HCT116 (cell line): ENCODE measurements at regions not wholly inside any gene's neighbourhood (a gene's known extent, or its start where the extent isn't known, plus 50 kb on each side); places are given as distances from the start of the nearest gene placed in this dataset.

Experiments used
- CTCF ChIP-seq, 3 experiments: fragments of 200-600 bp in 1 of 3; sonication (generic) in 1 of 3; IDR thresholded peaks in 2 of 3; conservative IDR thresholded peaks in 1 of 3; 2 replicates each; pipeline ENCODE4 v1.5.1; 2012 to 2017; ENCODE audit warnings: low read depth in 2 of 3, low read length in 2 of 3, antibody characterized with exemption in 1 of 3, borderline replicate concordance in 1 of 3, control low read depth in 1 of 3, mild to moderate bottlenecking in 1 of 3, mixed read lengths in 1 of 3, mixed run types in 1 of 3, moderate library complexity in 1 of 3; ENCODE audit not compliant: insufficient read depth in 1 of 3
- POLR2A ChIP-seq: IDR thresholded peaks from 2 replicates; pipeline ENCODE4 v1.7.0; 2011; ENCODE audit warnings: borderline replicate concordance; ENCODE audit not compliant: insufficient read depth, insufficient read length; ENCODE audit errors: extremely low read depth
- ZNF274 ChIP-seq: fragments of 200-500 bp; sonication (Bioruptor generic); IDR thresholded peaks from 2 replicates; pipeline ENCODE4 v1.6.1; 2014; ENCODE audit warnings: mild to moderate bottlenecking, low read depth, low read length, inconsistent platforms

- TF ChIP-seq POLR2A (no peak), ZNF274 (no peak), CTCF (IDR thresholded peaks at IDR 0.05 in 2 of 3, conservative IDR thresholded peaks at IDR 0.05 in 1 of 3; ENCODE audit: borderline replicate concordance in 1 of 3, insufficient read depth in 1 of 3, low read depth in 2 of 3, low read length in 2 of 3) (no peak)
Observed at GRCh38 chr1:104125266-104125665, 375.6 kb downstream of the AMY1C start.
